Heart left ventricle (tissue), 16 donors: ENCODE measurements at regions not wholly inside any gene's neighbourhood (a gene's known extent, or its start where the extent isn't known, plus 50 kb on each side); places are given as distances from the start of the nearest gene placed in this dataset.

Experiments
- ATAC-seq, 4 donors: fragments of 200-7000 bp; cut with Tn5 transposase; one replicate each; pipeline ENCODE4 v1.9.1; 2020 to 2022; ENCODE audit warnings: moderate library complexity in 4 of 4, mild to moderate bottlenecking in 3 of 4, moderate number of reproducible peaks in 1 of 4
- DNase-seq, 5 donors: peaks; one replicate each; pipeline ENCODE4 v3.0.0-alpha.2; 2020
- H3K27ac ChIP-seq, 12 donors: fragments of 200-600 bp; sonication (generic) in 4 of 12; one replicate each; pipeline versions ENCODE4 v1.5.0 to v1.8.0; 2016 to 2022; ENCODE audit warnings: mild to moderate bottlenecking in 2 of 12
- H3K27me3 ChIP-seq, 9 donors: fragments of 200-600 bp; sonication (generic) in 2 of 9; one replicate each; pipeline versions ENCODE4 v1.5.1 to v1.8.0; 2016 to 2022; ENCODE audit warnings: mild to moderate bottlenecking in 3 of 9
- H3K36me3 ChIP-seq, 9 donors: fragments of 200-600 bp; sonication (generic) in 2 of 9; one replicate each; pipeline versions ENCODE4 v1.5.0 to v1.8.0; 2018 to 2022; ENCODE audit warnings: mild to moderate bottlenecking in 2 of 9
- H3K4me1 ChIP-seq, 12 donors: fragments of 200-600 bp; sonication (generic) in 4 of 12; one replicate each; pipeline versions ENCODE4 v1.5.0 to v1.8.0; 2016 to 2022; ENCODE audit warnings: mild to moderate bottlenecking in 3 of 12
- H3K4me3 ChIP-seq, 12 donors: fragments of 200-600 bp; sonication (generic) in 4 of 12; one replicate each; pipeline versions ENCODE4 v1.5.0 to v1.8.0; 2017 to 2022; ENCODE audit warnings: mild to moderate bottlenecking in 9 of 12, moderate library complexity in 4 of 12
- H3K9me3 ChIP-seq, 12 donors: fragments of 200-600 bp; sonication (generic) in 4 of 12; one replicate each; pipeline versions ENCODE4 v1.5.0 to v1.8.0; 2016 to 2022; ENCODE audit warnings: mild to moderate bottlenecking in 1 of 12
- POLR2A ChIP-seq, 2 donors: fragments of 450-650 bp; IDR thresholded peaks; one replicate each; pipeline ENCODE4 v1.6.1; 2017; ENCODE audit warnings: antibody characterized with exemption in 2 of 2, mild to moderate bottlenecking in 2 of 2, moderate library complexity in 2 of 2
- WGBS, 4 donors: extraction: QIAGEN DNeasy Blood & Tissue Kit in 2 of 4; methylation state at CpG; one replicate each; pipeline versions ENCODE4 v1.1.5 to v1.1.7; 2013 to 2018; 5-methylcytosine and 5-hydroxymethylcytosine counted together
- intact Hi-C, 10 donors: fragments of 100-400 bp; cut with DNase I; formaldehyde crosslinking; loops; one replicate each; pipeline versions ENCODE4 v1.11.1 to v1.14.2; 2022
- TF ChIP-seq, protein P1 (sequence below), 12 donors: fragments of 200-600 bp; sonication (generic) in 4 of 12; IDR thresholded peaks; one replicate each; pipeline versions ENCODE4 v1.5.0 to v1.8.0; 2018 to 2022; ENCODE audit warnings: antibody characterized with exemption in 12 of 12, mild to moderate bottlenecking in 5 of 12
- donor health status: ischemic (EF 13 %, LVEDD 7.1; RV severe dilation, severe dysfunction).
- donor health status: healthy with polysubstance abuse.
- donor health status: DM: no; HTN: yes; CAD: no.
- donor health status: DM: no; HTN: no; CAD: no.
- donor health status: ischemic (EF 25% LVEDD 6.9; RV normal size, moderate dysfunction).
- donor health status: ischemic (EF 25% LVEDD 5.7; RV mildly dilated, moderate dysfunction).
- donor health status: healthy.
- donor health status: DM: yes; HTN: yes; CAD: no.
- donor health status: ischemic (EF 35%, LVEDD 5.7; RV mildly dilated, moderate dysfunction).
- donor health status: nonischemic (EF 11% LVEDD 7.7; RV severe dilation, severe dysfunction).
- donor health status: DM: yes; HTN: yes; CAD: no.
- donor health status: PGD.
- donor health status: ischemic (EF 29% LVEDD 5.4; RV normal size, mild dysfunction).
- donor health status: nonischemic (EF 23%, LVEDD 6.1; RV moderate dilation, normal function).

DNA sequence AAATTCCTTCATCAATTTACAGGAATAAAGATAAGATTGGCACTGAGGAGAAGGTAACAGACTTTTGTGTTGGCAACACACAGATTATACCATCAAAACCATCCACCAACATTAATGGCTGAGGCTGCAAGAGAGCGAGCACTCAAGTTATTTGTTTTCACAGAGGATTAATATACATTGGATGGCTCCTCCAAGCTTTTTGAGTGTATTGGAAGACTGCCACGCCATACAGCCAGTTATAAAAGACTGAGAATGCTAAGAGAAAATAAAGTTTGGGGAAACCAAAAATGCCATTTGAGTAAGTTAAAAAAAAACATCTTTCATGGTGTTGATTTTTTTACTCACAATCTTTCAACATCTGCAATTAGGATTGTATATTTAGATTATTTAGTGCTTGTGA is 973.8 kb upstream of the SLC35B3 start:
- Histone ChIP-seq H3K9me3 (no peaks in the 10 kb centered on the region), H3K4me3 (no peak overlapping the region), H3K27ac (no peak overlapping the region), H3K36me3 (no peaks in the 10 kb centered on the region), H3K4me1 (no peaks in the 10 kb centered on the region), H3K27me3 (no peaks in the 10 kb centered on the region)
- TF ChIP-seq, protein P1, sequence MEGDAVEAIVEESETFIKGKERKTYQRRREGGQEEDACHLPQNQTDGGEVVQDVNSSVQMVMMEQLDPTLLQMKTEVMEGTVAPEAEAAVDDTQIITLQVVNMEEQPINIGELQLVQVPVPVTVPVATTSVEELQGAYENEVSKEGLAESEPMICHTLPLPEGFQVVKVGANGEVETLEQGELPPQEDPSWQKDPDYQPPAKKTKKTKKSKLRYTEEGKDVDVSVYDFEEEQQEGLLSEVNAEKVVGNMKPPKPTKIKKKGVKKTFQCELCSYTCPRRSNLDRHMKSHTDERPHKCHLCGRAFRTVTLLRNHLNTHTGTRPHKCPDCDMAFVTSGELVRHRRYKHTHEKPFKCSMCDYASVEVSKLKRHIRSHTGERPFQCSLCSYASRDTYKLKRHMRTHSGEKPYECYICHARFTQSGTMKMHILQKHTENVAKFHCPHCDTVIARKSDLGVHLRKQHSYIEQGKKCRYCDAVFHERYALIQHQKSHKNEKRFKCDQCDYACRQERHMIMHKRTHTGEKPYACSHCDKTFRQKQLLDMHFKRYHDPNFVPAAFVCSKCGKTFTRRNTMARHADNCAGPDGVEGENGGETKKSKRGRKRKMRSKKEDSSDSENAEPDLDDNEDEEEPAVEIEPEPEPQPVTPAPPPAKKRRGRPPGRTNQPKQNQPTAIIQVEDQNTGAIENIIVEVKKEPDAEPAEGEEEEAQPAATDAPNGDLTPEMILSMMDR (IDR thresholded peaks at IDR 0.05), result no peak
- TF ChIP-seq POLR2A (IDR thresholded peaks at IDR 0.05), result no peak
- WGBS, 4 donors, result 77 to 89% (median 84%) methylated on average over 2 of the region's 2 CpGs
- DNase-seq (no peak), ATAC-seq (no peak)
- intact Hi-C loops, result no loop called here

DNA sequence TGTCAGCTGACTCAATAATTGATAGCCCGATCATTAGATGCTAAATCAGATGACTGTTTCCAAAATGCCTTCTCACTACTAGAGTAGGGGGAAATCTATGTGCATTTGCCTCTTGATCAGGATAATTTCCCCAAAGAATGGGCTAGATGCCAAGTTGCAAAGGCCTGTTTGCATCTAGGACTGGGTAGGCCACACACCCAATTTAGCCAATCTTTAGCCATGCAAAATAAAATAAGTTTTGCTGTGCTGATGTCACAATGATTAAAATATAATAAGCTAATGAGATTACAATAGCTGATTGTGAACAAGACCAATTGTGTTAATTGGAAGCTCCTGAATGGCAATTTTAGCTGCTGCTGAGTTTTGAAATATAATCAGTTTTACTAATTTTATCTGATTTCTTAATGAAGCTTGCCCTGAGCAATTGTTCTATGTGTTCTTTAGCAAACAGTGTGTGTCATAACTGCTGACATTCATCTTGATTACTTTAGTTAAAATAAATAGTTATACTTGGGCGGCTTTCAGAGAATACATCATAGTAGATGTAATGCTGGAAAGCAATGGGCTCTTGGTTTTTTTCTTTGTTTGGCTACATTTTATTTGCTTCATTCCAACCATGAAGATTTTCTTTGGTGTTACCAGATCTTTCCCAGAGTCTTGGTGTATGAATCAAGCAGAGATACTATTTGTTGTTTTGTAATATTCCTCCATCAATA is 973.2 kb upstream of the SLC35B3 start:
- Histone ChIP-seq H3K27ac (no peak overlapping the region), H3K9me3 (no peaks in the 10 kb centered on the region), H3K27me3 (no peaks in the 10 kb centered on the region), H3K4me1 (no peaks in the 10 kb centered on the region), H3K4me3 (no peak overlapping the region), H3K36me3 (no peaks in the 10 kb centered on the region)
- intact Hi-C loops, result no loop called here
- 90 to 94% (median 93%) methylated on average over 2 of the region's 2 CpGs for WGBS, 4 donors
- TF ChIP-seq, protein P1 (IDR thresholded peaks at IDR 0.05), result no peak
- no peak for TF ChIP-seq POLR2A (IDR thresholded peaks at IDR 0.05)
- DNase-seq, result no peak
- no peak for ATAC-seq

DNA sequence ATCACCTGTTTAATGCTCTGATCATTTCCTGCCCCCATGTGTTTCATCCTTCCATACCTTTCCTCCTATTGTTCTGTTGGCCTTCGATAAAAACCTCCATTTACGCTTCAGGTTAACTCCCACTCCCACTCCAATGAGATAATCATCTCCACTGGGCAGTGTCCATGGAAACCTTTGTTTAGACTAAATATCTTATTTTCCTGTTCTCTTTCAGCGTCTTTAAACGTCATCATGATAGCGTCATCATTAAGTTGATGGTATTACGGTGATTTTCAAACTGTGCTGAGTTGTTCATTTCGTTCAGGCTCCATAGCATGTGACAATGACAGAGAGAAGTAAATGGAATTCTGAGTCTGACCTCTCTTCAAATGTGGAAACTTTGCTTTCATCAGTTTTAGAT is 970.5 kb upstream of the SLC35B3 start:
- no peaks in the 10 kb centered on the region for H3K9me3 ChIP-seq
- ATAC-seq (no peak), DNase-seq (no peak)
- H3K36me3 ChIP-seq, result no peaks in the 10 kb centered on the region
- TF ChIP-seq, protein P1 (IDR thresholded peaks at IDR 0.05), result no peak
- no peak for TF ChIP-seq POLR2A (IDR thresholded peaks at IDR 0.05)
- H3K4me3 ChIP-seq, result no peak overlapping the region
- H3K27me3 ChIP-seq, result no peaks in the 10 kb centered on the region
- 61 to 70% (median 69%) methylated on average over 7 of the region's 7 CpGs for WGBS, 4 donors
- intact Hi-C loops, result no loop called here
- no peaks in the 10 kb centered on the region for H3K4me1 ChIP-seq
- no peak overlapping the region for H3K27ac ChIP-seq

DNA sequence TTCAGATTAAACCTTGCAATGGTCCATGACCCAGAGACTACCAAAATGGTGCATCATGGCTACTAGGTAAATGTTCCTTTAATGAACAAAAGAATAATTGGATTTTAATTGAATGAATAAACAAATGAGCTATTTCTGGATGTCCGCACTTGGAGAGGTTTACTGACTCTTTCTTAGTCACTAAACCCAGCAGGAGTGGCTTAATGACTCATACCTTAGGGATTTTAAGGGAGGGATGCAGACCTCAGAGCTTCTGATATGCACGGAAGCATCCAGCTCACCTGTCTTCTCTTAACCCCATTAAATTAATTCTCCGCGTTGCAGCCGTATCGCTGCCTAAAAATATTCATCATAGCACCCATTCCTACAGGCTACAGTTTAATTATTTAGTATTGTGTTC is 970.0 kb upstream of the SLC35B3 start:
- no peaks in the 10 kb centered on the region for H3K36me3 ChIP-seq
- ATAC-seq, result no peak
- no peak overlapping the region for H3K4me3 ChIP-seq
- TF ChIP-seq, protein P1 (IDR thresholded peaks at IDR 0.05), result no peak
- no peak for TF ChIP-seq POLR2A (IDR thresholded peaks at IDR 0.05)
- 83 to 95% (median 87%) methylated on average over 6 of the region's 6 CpGs for WGBS, 4 donors
- intact Hi-C loops, result no loop called here
- no peak overlapping the region for H3K27ac ChIP-seq
- DNase-seq, result no peak
- H3K9me3 ChIP-seq, result no peaks in the 10 kb centered on the region
- H3K4me1 ChIP-seq, result no peaks in the 10 kb centered on the region
- no peaks in the 10 kb centered on the region for H3K27me3 ChIP-seq
